Suprapubic skin (tissue), 4 donors: ENCODE measurements at regions not wholly inside any gene's neighbourhood (a gene's known extent, or its start where the extent isn't known, plus 50 kb on each side); places are given as distances from the start of the nearest gene placed in this dataset.

Experiments
- DNase-seq, 2 donors: peaks; one replicate each; pipeline ENCODE4 v3.0.0-alpha.2; 2019; ENCODE audit warnings: low spot score in 2 of 2
- H3K27ac ChIP-seq: fragments of 200-600 bp; sonication (generic); one replicate; pipeline ENCODE4 v1.5.1; 2019
- H3K27me3 ChIP-seq: fragments of 200-600 bp; sonication (generic); one replicate; pipeline ENCODE4 v1.5.1; 2019
- H3K36me3 ChIP-seq: fragments of 200-600 bp; sonication (generic); one replicate; pipeline ENCODE4 v1.5.1; 2019
- H3K4me1 ChIP-seq: fragments of 200-600 bp; sonication (generic); one replicate; pipeline ENCODE4 v1.5.1; 2019
- H3K4me3 ChIP-seq: fragments of 200-600 bp; sonication (generic); one replicate; pipeline ENCODE4 v1.5.1; 2019; ENCODE audit warnings: mild to moderate bottlenecking
- H3K9me3 ChIP-seq: fragments of 200-600 bp; sonication (generic); one replicate; pipeline ENCODE4 v1.5.1; 2019
- EP300 ChIP-seq: sonication (generic); formaldehyde crosslinking; IDR thresholded peaks from one replicate; pipeline ENCODE4 v1.6.1; 2017; ENCODE audit warnings: antibody characterized with exemption
- POLR2A ChIP-seq, 2 donors: fragments of 450-650 bp; IDR thresholded peaks; one replicate each; pipeline ENCODE4 v1.6.1; 2017; ENCODE audit warnings: antibody characterized with exemption in 2 of 2, mild to moderate bottlenecking in 2 of 2, moderate library complexity in 2 of 2
- POLR2AphosphoS5 ChIP-seq, 3 donors: sonication (generic); formaldehyde crosslinking; IDR thresholded peaks; one replicate each; pipeline ENCODE4 v1.6.1; 2017; ENCODE audit warnings: antibody characterized with exemption in 3 of 3
- WGBS: methylation state at CpG from one replicate; pipeline ENCODE4 v1.1.5; 2018; 5-methylcytosine and 5-hydroxymethylcytosine counted together
- TF ChIP-seq, protein P1 (sequence below), 2 donors: fragments of 200-600 bp in 1 of 2; fragments of 450-650 bp in 1 of 2; sonication (generic) in 1 of 2; IDR thresholded peaks; one replicate each; pipeline ENCODE4 v1.5.1; 2016 to 2019; ENCODE audit warnings: antibody characterized with exemption in 2 of 2, mild to moderate bottlenecking in 1 of 2, moderate library complexity in 1 of 2

GRCh38 chr3:72384602-72385001, 463.6 kb downstream of the SHQ1 start:
- Histone ChIP-seq H3K9me3 (no peaks in the 10 kb centered on the region), H3K4me1 (peaks cover 44% of the 10 kb centered on the region), H3K27me3 (no peaks in the 10 kb centered on the region), H3K27ac (no peak overlapping the region), H3K4me3 (no peak overlapping the region), H3K36me3 (no peaks in the 10 kb centered on the region)
- TF ChIP-seq EP300 (no peak), POLR2A (IDR thresholded peaks at IDR 0.05) (no peak), POLR2AphosphoS5 (IDR thresholded peaks at IDR 0.05) (no peak)
- TF ChIP-seq, protein P1, sequence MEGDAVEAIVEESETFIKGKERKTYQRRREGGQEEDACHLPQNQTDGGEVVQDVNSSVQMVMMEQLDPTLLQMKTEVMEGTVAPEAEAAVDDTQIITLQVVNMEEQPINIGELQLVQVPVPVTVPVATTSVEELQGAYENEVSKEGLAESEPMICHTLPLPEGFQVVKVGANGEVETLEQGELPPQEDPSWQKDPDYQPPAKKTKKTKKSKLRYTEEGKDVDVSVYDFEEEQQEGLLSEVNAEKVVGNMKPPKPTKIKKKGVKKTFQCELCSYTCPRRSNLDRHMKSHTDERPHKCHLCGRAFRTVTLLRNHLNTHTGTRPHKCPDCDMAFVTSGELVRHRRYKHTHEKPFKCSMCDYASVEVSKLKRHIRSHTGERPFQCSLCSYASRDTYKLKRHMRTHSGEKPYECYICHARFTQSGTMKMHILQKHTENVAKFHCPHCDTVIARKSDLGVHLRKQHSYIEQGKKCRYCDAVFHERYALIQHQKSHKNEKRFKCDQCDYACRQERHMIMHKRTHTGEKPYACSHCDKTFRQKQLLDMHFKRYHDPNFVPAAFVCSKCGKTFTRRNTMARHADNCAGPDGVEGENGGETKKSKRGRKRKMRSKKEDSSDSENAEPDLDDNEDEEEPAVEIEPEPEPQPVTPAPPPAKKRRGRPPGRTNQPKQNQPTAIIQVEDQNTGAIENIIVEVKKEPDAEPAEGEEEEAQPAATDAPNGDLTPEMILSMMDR (IDR thresholded peaks at IDR 0.05) = no peak
- DNase-seq = no peak
- WGBS = 62% methylated on average over 5 of the region's 5 CpGs

DNA sequence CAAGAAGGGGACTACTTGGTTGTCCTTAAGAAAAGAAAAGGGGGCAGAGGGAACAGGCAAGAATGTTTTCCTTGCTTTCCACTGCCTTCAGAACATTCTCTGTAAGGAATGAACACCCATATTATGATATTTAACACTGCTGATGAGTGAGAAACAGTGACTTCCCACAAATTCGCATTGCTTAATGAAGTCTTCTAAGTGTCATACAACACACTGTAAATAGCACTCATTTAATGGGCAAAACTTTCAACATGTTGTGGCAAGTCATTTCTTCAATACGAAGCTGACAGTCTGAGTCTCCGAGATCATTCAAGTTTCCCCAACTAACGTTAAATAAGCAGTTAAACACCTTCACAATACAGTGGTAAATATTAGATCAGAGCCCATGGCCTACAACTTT, 464.4 kb downstream of the SHQ1 start:
- Histone ChIP-seq H3K9me3 (no peaks in the 10 kb centered on the region), H3K27ac (no peak overlapping the region), H3K36me3 (no peaks in the 10 kb centered on the region), H3K4me1 (peaks cover 45% of the 10 kb centered on the region), H3K27me3 (no peaks in the 10 kb centered on the region), H3K4me3 (no peak overlapping the region)
- 73% methylated on average over 4 of the region's 4 CpGs for WGBS
- TF ChIP-seq EP300 (no peak), POLR2A (IDR thresholded peaks at IDR 0.05) (no peak), POLR2AphosphoS5 (IDR thresholded peaks at IDR 0.05) (no peak)
- TF ChIP-seq, protein P1 (IDR thresholded peaks at IDR 0.05) = no peak
- no peak for DNase-seq

DNA sequence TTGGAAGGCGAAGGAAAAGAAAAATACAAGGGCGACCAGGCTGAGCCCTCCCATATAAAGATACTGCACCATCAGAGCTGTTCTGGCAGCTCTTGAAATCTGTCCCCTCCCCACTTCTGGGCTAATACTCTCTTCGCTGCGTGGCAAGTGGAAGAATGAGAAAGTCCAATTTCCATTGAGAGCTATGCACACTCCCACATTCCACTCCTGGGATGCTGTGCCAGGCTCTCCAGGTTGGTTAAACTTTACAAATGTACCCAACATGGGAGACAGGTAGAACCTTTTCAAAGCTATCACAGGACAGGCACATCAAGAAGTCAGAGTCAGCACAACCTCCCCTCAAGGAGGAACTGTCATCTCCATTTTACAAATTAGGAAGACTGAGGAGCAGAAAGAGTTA, 465.0 kb downstream of the SHQ1 start:
- no peak for TF ChIP-seq EP300
- TF ChIP-seq, protein P1 (IDR thresholded peaks at IDR 0.05) = no peak
- no peak for TF ChIP-seq POLR2A (IDR thresholded peaks at IDR 0.05)
- TF ChIP-seq POLR2AphosphoS5 (IDR thresholded peaks at IDR 0.05) = no peak
- Histone ChIP-seq H3K27me3 (no peaks in the 10 kb centered on the region), H3K9me3 (no peaks in the 10 kb centered on the region), H3K4me3 (no peak overlapping the region), H3K4me1 (peaks cover 45% of the 10 kb centered on the region), H3K27ac (no peak overlapping the region), H3K36me3 (peaks cover 6% of the 10 kb centered on the region)
- 89% methylated on average over 4 of the region's 4 CpGs for WGBS
- DNase-seq = no peak

GRCh38 chr3:72382460-72382859, 465.8 kb downstream of the SHQ1 start:
- peaks cover 8% of the 10 kb centered on the region for H3K36me3 ChIP-seq
- no peaks in the 10 kb centered on the region for H3K9me3 ChIP-seq
- WGBS = 91% methylated on average over 4 of the region's 4 CpGs
- peaks cover 45% of the 10 kb centered on the region for H3K4me1 ChIP-seq
- H3K4me3 ChIP-seq = no peak overlapping the region
- no peak overlapping the region for H3K27ac ChIP-seq
- TF ChIP-seq POLR2AphosphoS5 (IDR thresholded peaks at IDR 0.05) (no peak), EP300 (no peak), POLR2A (IDR thresholded peaks at IDR 0.05) (no peak)
- TF ChIP-seq, protein P1 (IDR thresholded peaks at IDR 0.05) = no peak
- H3K27me3 ChIP-seq = no peaks in the 10 kb centered on the region
- DNase-seq = no peak

DNA sequence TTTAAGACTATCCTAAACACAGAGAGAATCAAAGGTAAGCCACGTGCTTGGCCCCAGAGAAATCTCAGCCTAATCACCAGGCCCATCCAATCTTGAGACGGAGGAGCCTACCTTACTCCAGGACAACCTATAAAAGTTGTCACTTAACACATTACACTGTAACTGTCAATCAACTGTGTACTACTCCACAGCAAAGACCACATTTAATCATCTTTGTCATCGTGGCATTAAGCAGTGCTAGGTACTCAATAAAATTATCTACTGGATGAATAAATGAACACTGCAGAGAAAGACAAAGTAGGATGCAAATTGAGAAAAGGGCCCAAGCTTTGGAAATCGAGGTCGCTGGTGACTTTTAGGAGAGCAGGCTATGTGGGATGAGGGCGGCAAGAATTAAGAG, 466.7 kb downstream of the SHQ1 start:
- no peak for DNase-seq
- Histone ChIP-seq H3K4me3 (no peak overlapping the region), H3K4me1 (peaks cover 45% of the 10 kb centered on the region), H3K27ac (no peak overlapping the region), H3K27me3 (no peaks in the 10 kb centered on the region), H3K9me3 (no peaks in the 10 kb centered on the region), H3K36me3 (peaks cover 8% of the 10 kb centered on the region)
- TF ChIP-seq, protein P1 (IDR thresholded peaks at IDR 0.05) = no peak
- TF ChIP-seq POLR2A (IDR thresholded peaks at IDR 0.05) (no peak), POLR2AphosphoS5 (IDR thresholded peaks at IDR 0.05) (no peak), EP300 (no peak)
- 92% methylated on average over 6 of the region's 6 CpGs for WGBS
